ENCODE measurements at regions not wholly inside any gene's neighbourhood (a gene's known extent, or its start where the extent isn't known, plus 50 kb on each side); places are given as distances from the start of the nearest gene placed in this dataset.

DNA sequence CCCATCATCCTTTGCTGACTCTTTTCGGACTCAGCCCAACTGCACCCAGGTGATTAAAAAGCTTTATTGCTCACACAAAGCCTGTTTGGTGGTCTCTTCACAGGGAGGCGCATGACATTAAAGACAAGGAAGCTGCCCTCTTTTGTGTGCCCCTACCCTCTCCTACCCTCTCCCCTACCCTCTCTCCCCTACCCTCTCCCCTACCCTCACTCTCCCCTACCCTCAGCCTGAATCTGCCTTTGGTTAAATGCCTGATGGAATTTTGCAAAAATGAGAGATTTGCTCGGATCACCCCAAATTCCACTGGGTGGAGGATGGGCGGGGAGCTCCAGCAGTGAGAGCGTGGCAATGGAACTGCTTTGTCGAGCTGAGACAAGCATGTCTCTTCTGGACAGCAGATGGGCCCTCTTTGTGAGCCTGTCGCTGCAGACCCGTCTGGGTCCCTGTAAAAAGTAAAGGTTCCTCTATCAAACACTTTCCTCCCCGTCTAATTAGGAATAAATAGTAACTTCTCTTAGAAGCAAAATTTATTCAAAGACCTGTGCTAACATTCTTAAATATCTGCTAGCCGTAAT, 76.4 kb upstream of the MLN start:
- TF ChIP-seq, protein P1, sequence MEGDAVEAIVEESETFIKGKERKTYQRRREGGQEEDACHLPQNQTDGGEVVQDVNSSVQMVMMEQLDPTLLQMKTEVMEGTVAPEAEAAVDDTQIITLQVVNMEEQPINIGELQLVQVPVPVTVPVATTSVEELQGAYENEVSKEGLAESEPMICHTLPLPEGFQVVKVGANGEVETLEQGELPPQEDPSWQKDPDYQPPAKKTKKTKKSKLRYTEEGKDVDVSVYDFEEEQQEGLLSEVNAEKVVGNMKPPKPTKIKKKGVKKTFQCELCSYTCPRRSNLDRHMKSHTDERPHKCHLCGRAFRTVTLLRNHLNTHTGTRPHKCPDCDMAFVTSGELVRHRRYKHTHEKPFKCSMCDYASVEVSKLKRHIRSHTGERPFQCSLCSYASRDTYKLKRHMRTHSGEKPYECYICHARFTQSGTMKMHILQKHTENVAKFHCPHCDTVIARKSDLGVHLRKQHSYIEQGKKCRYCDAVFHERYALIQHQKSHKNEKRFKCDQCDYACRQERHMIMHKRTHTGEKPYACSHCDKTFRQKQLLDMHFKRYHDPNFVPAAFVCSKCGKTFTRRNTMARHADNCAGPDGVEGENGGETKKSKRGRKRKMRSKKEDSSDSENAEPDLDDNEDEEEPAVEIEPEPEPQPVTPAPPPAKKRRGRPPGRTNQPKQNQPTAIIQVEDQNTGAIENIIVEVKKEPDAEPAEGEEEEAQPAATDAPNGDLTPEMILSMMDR (conservative IDR thresholded peaks at IDR 0.05; ENCODE audit: low read length), result no peak
- no peak for TF ChIP-seq EZH2phosphoT487 (IDR thresholded peaks at IDR 0.05; ENCODE audit: borderline replicate concordance, low read depth, low read length)
